IPS DF 19.7 (cell line): ENCODE measurements at regions not wholly inside any gene's neighbourhood (a gene's known extent, or its start where the extent isn't known, plus 50 kb on each side); places are given as distances from the start of the nearest gene placed in this dataset.

Experiments
- DNase-seq: peaks from one replicate; pipeline ENCODE4 v3.0.0-alpha.2; 2013; ENCODE audit warnings: low read depth, low spot score

DNA sequence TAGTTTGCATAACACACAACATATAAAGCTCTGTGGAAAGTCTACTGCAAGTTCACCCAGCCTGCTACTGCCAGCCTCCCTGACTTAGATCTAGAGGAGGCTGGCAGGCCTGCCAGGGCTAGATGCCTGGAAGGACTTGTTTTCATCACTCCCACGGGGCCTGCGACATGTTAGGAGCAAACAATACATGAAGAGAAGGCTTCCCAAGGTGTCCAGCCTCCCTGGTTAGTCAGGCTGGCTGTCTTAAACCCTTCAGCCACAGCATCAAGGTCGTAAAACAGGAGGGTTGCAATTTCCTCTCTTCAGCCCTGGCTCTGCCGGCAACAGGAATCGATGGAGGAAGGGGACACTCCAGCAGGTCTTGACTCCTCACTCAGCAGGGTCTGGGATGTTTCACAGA is 104.5 kb downstream of the NGF start:
- no peak for DNase-seq

GRCh38 chr1:115230281-115230680 is 107.8 kb downstream of the NGF start:
- no peak for DNase-seq

GRCh38 chr1:115229016-115229415 is 109.0 kb downstream of the NGF start:
- DNase-seq, result no peak

GRCh38 chr1:115228191-115228590 is 109.9 kb downstream of the NGF start:
- DNase-seq, result no peak

- no peak for DNase-seq
Observed at GRCh38 chr1:115227346-115228082, 110.5 kb downstream of the NGF start.

GRCh38 chr1:115225993-115226685 is 111.9 kb downstream of the NGF start:
- DNase-seq, result no peak

DNA sequence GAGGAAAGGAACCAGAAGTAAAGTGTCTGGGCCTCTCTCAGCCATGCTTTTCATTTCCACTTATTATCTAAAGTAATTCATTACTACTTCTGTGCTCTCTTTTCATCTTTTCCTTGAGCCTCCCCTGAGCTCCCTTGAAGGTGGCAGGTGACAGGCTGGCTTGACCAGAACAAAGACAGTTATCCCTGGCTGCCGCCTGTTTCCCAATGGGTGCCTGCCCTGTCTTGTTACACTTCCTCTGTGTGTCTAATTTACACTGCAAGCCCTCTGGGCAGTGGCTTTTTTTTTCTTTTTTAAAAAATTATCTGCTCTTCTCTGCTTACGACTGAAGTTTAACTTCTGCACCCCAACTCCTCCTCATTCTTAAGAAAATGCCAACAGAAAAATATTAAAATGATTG is 113.4 kb downstream of the NGF start:
- DNase-seq, result no peak

- DNase-seq, result no peak
Observed at GRCh38 chr1:115222616-115223402, 115.2 kb downstream of the NGF start.

- DNase-seq, result no peak
Observed at GRCh38 chr1:115220340-115221270, 117.4 kb downstream of the NGF start.

- DNase-seq, result no peak
Observed at GRCh38 chr1:115219927-115220326, 118.1 kb downstream of the NGF start.

DNA sequence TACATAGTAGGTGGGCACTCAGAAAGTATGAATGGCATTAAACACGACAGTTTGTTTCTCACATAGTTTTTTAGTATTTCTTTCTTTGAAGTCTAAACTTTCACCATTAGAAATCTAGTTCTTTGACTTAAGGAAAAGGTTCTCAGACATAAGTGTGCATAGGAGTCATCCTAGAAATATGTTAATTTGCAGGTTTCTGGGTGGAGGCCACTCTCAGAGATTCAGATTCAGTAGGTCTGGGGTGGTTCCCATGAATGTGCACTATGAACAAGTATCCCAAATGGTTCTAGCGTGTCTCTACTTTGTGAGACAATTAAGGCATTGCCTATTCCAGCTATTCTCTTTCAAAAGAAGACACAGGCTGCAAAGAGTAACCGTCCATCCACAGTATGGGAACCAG is 119.3 kb downstream of the NGF start:
- no peak for DNase-seq

DNA sequence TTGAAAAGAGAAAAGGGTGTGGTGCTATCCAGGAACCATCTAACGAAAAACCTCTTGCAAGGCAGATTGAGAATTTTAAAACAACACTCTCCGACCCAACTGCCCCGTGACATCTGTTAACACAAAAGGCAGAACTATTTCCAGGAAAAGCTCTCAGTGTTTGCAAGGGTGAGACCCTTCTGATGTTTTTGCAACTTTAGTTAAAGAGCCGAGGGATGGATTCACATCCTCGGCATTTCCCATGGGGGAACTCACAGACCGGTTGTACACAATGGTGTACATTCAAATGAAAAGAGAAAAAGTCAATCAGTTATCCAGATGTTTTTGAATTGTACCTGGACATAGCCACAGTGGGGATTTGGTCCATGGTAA is 120.0 kb downstream of the NGF start:
- DNase-seq, result no peak

- DNase-seq, result no peak
Observed at GRCh38 chr1:115217150-115218033, 120.7 kb downstream of the NGF start.

- no peak for DNase-seq
Observed at GRCh38 chr1:115215703-115216521, 122.1 kb downstream of the NGF start.

- DNase-seq, result no peak
Observed at GRCh38 chr1:115215110-115215509, 122.9 kb downstream of the NGF start.

- DNase-seq, result no peak
Observed at GRCh38 chr1:115214098-115214497, 124.0 kb downstream of the NGF start.

GRCh38 chr1:115213130-115213529 is 123.8 kb upstream of the TSPAN2 start:
- no peak for DNase-seq

- no peak for DNase-seq
Observed at GRCh38 chr1:115211071-115211745, 121.9 kb upstream of the TSPAN2 start.

- DNase-seq, result no peak
Observed at GRCh38 chr1:115210302-115210711, 121.0 kb upstream of the TSPAN2 start.
